ENCODE measurements at regions not wholly inside any gene's neighbourhood (a gene's known extent, or its start where the extent isn't known, plus 50 kb on each side); places are given as distances from the start of the nearest gene placed in this dataset.

GRCh38 chr5:158644301-158644700 lies 455.4 kb downstream of the EBF1 start:
- TF ChIP-seq JUND (IDR thresholded peaks at IDR 0.05; ENCODE audit: low read depth), result no peak
- in situ Hi-C loops (cut with HindIII; ENCODE audit: low pct_unique_long_range_greater_than_20kb, low sequenced_read_pairs), result no loop called here
- no peak for DNase-seq (ENCODE audit: low read depth in 1 of 2, low spot score in 1 of 2)

DNA sequence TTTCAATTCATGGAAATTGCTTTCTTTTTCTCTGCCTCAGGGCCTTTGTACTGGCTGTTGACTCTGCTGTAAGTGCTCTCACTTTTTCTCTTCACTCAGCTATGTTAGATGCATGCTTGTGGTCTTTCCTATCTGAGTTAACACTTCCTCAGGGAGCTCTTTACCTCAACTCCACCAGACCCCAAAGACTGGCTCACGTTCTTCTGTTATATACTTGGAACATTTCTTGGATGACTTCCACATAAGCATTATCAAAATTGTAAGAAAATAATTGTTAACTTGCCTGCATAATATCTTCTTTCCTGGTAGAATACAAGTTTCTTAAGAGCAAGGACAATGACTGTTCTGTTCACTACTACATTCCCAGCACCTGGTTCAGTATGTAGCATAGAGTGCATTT lies 455.9 kb downstream of the EBF1 start:
- TF ChIP-seq JUND (IDR thresholded peaks at IDR 0.05; ENCODE audit: low read depth), result no peak
- in situ Hi-C loops (cut with HindIII; ENCODE audit: low pct_unique_long_range_greater_than_20kb, low sequenced_read_pairs), result no loop called here
- DNase-seq (ENCODE audit: low read depth in 1 of 2, low spot score in 1 of 2), result no peak

DNA sequence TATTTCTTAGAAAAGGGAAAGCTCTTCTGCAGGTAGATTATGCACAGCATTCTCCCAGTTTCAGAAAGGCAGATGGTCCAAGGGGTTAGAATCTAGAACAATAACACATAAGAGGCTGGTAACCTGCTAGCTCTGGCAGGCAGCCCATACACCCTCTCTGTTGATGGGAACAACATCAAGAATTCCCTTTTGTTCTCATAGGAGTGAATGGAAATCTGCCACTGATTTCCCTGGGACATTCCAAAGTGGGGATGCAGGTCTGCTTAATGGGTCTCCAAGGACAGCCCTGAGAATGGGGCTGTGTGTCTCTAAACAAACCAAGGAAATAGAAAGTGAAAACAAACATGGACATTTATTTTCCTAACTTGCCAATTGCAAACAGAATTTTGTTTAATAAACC lies 456.8 kb downstream of the EBF1 start:
- TF ChIP-seq JUND (IDR thresholded peaks at IDR 0.05; ENCODE audit: low read depth), result no peak
- in situ Hi-C loops (cut with HindIII; ENCODE audit: low pct_unique_long_range_greater_than_20kb, low sequenced_read_pairs), result no loop called here
- DNase-seq (ENCODE audit: low read depth in 1 of 2, low spot score in 1 of 2), result no peak

- TF ChIP-seq JUND (IDR thresholded peaks at IDR 0.05; ENCODE audit: low read depth), result no peak
- no peak for DNase-seq (ENCODE audit: low read depth in 1 of 2, low spot score in 1 of 2)
- in situ Hi-C loops (cut with HindIII; ENCODE audit: low pct_unique_long_range_greater_than_20kb, low sequenced_read_pairs), result no loop called here
Observed at GRCh38 chr5:158641016-158641415, 458.7 kb downstream of the EBF1 start.

DNA sequence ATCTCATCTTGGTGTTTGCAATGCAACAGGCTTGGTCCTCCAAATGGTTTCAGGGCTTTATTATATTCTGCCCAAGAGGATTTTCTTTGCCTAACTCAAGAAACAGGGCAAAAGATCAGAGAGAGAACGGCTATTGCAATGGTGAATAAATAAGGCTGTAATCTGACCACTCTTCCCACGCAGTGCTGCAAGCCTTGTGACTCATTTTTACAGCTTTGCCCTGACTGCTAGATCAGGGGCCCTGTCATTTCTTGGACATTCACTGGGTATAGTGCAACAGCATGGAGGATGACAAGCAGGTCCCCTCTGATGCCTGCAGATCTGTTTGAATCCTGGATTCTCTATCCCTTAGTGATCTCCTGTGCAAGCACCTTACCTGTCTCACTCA lies 459.1 kb downstream of the EBF1 start:
- no peak for DNase-seq (ENCODE audit: low read depth in 1 of 2, low spot score in 1 of 2)
- in situ Hi-C loops (cut with HindIII; ENCODE audit: low pct_unique_long_range_greater_than_20kb, low sequenced_read_pairs), result no loop called here

DNA sequence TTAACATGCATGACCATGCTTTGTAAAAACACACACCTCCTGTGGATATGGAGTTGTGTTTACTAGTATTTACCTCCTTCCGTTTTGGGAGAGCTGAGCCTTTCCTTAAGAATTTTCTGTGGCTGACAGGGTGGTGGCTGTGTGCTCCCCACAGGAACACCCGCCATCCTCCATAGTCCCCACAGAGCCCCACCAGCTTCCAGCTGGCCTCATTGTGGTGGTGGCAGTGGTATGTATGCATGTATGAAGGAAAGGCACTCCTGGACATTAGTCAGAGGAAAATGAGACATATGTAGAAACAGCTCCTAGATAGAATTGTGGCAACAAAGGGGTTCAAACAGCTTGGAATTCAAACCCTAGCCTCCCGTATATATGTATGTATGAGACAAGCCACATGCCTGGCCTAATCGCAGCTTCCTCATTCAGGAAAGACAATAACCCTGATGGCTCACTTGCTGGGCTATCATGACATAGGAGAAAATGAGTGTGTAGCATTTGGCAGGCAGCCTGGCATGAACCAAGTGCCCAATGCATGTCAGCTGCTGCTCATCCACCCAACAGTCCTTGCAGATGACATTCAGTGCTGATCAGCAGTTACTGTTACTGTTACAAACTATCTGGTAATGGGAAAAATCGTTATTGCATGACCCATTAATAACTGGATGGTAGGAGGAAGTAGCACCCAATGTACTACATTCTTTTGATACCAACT lies 459.7 kb downstream of the EBF1 start:
- TF ChIP-seq JUND (IDR thresholded peaks at IDR 0.05; ENCODE audit: low read depth), result no peak
- in situ Hi-C loops (cut with HindIII; ENCODE audit: low pct_unique_long_range_greater_than_20kb, low sequenced_read_pairs), result no loop called here
- no peak for DNase-seq (ENCODE audit: low read depth in 1 of 2, low spot score in 1 of 2)

More for the DNA sequence above, 459.1 kb downstream of the EBF1 start:
- no peak for TF ChIP-seq JUND (IDR thresholded peaks at IDR 0.05; ENCODE audit: low read depth)

DNA sequence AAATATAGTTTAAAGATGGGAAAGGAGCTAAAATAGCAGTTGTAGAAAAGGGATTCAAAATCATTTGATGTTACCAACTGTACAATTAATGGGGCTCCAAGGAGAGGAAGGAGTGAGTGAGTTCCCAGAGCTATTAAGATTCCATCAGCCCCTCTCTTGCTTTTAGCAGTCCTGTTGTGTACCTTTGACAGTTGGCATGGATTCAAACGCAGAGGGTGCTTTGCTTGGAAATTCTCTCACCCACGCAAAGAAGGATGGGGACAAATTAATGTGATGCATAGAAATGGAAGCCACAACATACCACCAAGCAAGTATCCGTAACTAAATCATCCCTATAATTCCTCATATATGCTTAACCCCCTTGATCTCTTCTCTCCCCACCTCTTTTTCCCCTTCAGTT lies 461.3 kb downstream of the EBF1 start:
- DNase-seq (ENCODE audit: low read depth in 1 of 2, low spot score in 1 of 2), result no peak
- in situ Hi-C loops (cut with HindIII; ENCODE audit: low pct_unique_long_range_greater_than_20kb, low sequenced_read_pairs), result no loop called here
- TF ChIP-seq JUND (IDR thresholded peaks at IDR 0.05; ENCODE audit: low read depth), result no peak

DNA sequence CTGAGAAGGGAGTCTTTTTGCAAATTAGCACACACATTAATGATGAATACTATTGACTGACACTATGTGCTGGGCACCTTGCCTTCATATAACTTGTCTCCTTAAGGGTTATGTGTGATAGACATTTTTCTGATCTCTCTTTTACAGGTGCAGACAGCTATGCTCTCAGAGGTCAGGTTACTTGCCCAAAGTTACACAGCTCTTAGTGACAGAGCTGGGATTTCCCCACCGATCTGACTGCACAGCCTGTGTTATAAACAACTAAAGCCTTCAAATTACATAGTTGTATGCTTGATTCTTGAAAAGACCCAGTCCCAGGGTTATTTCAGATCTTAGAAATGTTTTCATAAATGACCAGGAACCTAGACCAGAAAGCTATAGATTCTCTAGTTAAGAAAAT lies 462.7 kb downstream of the EBF1 start:
- DNase-seq (ENCODE audit: low read depth in 1 of 2, low spot score in 1 of 2), result no peak

DNA sequence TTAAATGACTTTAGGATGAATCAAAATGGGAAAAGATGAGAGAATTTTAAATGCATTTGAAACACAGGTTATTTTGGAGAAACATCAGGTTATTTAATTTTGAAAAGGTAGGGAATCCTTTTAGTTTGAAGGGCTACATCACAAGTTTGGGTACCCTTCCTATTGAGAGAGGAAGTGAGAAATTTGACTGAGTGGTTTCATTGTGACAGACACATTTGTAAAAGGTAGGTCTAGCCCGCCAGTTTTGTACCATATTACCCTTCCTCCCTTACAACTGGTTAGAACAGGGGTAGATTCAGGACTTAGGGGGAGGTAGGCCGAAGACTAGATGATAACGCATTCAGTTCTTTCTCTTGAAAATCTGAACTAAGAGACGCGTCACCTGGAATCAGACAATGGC lies 464.2 kb downstream of the EBF1 start:
- in situ Hi-C loops (cut with HindIII; ENCODE audit: low pct_unique_long_range_greater_than_20kb, low sequenced_read_pairs), result no loop called here
- no peak for TF ChIP-seq JUND (IDR thresholded peaks at IDR 0.05; ENCODE audit: low read depth)
- DNase-seq (ENCODE audit: low read depth in 1 of 2, low spot score in 1 of 2), result no peak

More for the DNA sequence above, 462.7 kb downstream of the EBF1 start:
- no peak for TF ChIP-seq JUND (IDR thresholded peaks at IDR 0.05; ENCODE audit: low read depth)
- in situ Hi-C loops (cut with HindIII; ENCODE audit: low pct_unique_long_range_greater_than_20kb, low sequenced_read_pairs), result no loop called here

DNA sequence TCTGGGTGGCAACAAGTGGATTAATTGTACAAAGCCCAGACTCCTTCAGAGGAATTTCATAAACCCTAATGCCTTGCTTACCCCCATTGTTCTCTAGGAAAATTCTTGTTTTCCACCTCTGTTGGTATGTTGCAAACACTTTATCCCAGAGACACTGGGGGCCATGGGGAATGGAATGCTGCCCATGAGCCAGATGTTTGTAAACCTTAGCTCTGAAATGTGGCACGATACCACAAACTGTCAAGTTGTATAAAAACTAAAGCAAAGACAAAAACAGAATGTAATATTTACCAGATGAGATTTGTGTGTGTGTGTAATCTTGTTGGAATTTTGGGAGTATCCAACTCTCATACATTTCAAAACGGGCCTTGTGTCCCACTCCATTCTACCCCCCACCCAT lies 465.0 kb downstream of the EBF1 start:
- in situ Hi-C loops (cut with HindIII; ENCODE audit: low pct_unique_long_range_greater_than_20kb, low sequenced_read_pairs), result no loop called here
- no peak for TF ChIP-seq JUND (IDR thresholded peaks at IDR 0.05; ENCODE audit: low read depth)

DNA sequence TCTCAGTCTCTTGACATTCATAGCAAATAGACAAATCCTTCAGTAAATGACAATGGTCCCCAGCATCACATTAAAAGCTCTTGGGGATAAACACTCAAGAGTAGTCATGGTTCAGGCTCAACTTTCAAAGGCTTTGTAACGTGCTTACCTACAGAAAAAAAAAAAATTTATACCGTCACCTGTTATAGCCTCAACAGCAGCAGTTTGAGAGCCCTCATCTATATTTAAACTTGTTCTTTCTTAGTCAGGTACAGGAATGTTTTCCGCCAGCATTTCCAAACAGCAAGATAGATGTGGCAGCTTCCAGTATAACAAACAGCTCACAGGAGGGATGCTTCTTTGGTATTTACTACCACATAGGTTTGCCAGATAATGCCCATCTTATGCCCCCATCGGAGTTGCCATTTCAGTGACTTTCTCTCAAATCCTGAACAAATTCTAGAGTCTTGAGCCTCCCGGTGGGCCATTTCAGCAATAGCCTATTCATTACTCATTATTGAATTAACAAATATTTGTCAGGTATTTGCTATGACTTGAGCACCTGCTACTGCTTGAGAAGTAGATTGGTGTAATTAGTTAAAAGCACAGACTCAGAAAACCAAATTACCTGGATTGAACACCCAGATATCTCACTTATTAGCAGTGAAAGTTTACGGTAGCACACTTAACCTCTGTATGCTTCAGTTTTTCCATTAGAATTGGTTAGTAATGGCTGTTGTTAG lies 470.0 kb downstream of the EBF1 start:
- in situ Hi-C loops (cut with HindIII; ENCODE audit: low pct_unique_long_range_greater_than_20kb, low sequenced_read_pairs), result no loop called here
- no peak for TF ChIP-seq JUND (IDR thresholded peaks at IDR 0.05; ENCODE audit: low read depth)
- peak in 1 of 2 experiments; percentile 18 for DNase-seq (ENCODE audit: low read depth in 1 of 2, low spot score in 1 of 2)

More for the DNA sequence above, 465.0 kb downstream of the EBF1 start:
- DNase-seq (ENCODE audit: low read depth in 1 of 2, low spot score in 1 of 2), result no peak

GRCh38 chr5:158626718-158627117 lies 473.0 kb downstream of the EBF1 start:
- in situ Hi-C loops (cut with HindIII; ENCODE audit: low pct_unique_long_range_greater_than_20kb, low sequenced_read_pairs), result no loop called here
- DNase-seq (ENCODE audit: low read depth in 1 of 2, low spot score in 1 of 2), result no peak
- no peak for TF ChIP-seq JUND (IDR thresholded peaks at IDR 0.05; ENCODE audit: low read depth)

- TF ChIP-seq JUND (IDR thresholded peaks at IDR 0.05; ENCODE audit: low read depth), result no peak
- in situ Hi-C loops (cut with HindIII; ENCODE audit: low pct_unique_long_range_greater_than_20kb, low sequenced_read_pairs), result no loop called here
- DNase-seq (ENCODE audit: low read depth in 1 of 2, low spot score in 1 of 2), result no peak
Observed at GRCh38 chr5:158623971-158624370, 475.7 kb downstream of the EBF1 start.

All from T47D (cell line).